GM21619 (cell line): ENCODE measurements at regions not wholly inside any gene's neighbourhood (a gene's known extent, or its start where the extent isn't known, plus 50 kb on each side); places are given as distances from the start of the nearest gene placed in this dataset.
A peak's percentile ranks its signal among the peaks of the same experiment; 100 is the strongest.
"Not testable (repeated sequence)": the region's sequence is repeated elsewhere in the genome, so short reads cannot be mapped to it uniquely, and the experiment has no call there.

ENCODE experiments used
- ATAC-seq: cut with Tn5 transposase; IDR thresholded peaks from one replicate; pipeline ENCODE4 v1.9.1; 2021; ENCODE audit not compliant: unreplicated experiment

GRCh38 chrX:42175843-42176242, 252.5 kb upstream of the CASK start:
- no peak for ATAC-seq

GRCh38 chrX:42157923-42158322, 234.6 kb upstream of the CASK start:
- not testable (repeated sequence) for ATAC-seq

GRCh38 chrX:42151808-42152207, 228.5 kb upstream of the CASK start:
- ATAC-seq: no peak

GRCh38 chrX:42149765-42150164, 226.4 kb upstream of the CASK start:
- ATAC-seq: no peak

- ATAC-seq: no peak
These were observed 225.9 kb upstream of the CASK start for GRCh38 chrX:42149281-42149680.

- no peak for ATAC-seq
These were observed 220.7 kb upstream of the CASK start for GRCh38 chrX:42143866-42144592.

- no peak for ATAC-seq
These were observed 217.0 kb upstream of the CASK start for GRCh38 chrX:42140320-42140719.

GRCh38 chrX:42135583-42136228, 212.4 kb upstream of the CASK start:
- ATAC-seq: no peak

- ATAC-seq: no peak
These were observed 208.5 kb upstream of the CASK start for GRCh38 chrX:42131856-42132255.

GRCh38 chrX:42129022-42129940, 205.9 kb upstream of the CASK start:
- ATAC-seq: no peak

- no peak for ATAC-seq
These were observed 205.2 kb upstream of the CASK start for GRCh38 chrX:42128587-42128986.

- ATAC-seq: no peak
These were observed 204.7 kb upstream of the CASK start for GRCh38 chrX:42128020-42128419.

- no peak for ATAC-seq
These were observed 204.2 kb upstream of the CASK start for GRCh38 chrX:42127563-42127962.

- no peak for ATAC-seq
These were observed 200.0 kb upstream of the CASK start for GRCh38 chrX:42123369-42123768.

- no peak for ATAC-seq
These were observed 195.7 kb upstream of the CASK start for GRCh38 chrX:42119076-42119475.

- ATAC-seq: peak; percentile 80
These were observed 194.0 kb upstream of the CASK start for GRCh38 chrX:42117318-42117717.

GRCh38 chrX:42109428-42109827, 186.1 kb upstream of the CASK start:
- ATAC-seq: no peak

- peak; percentile 76 for ATAC-seq
These were observed 184.4 kb upstream of the CASK start for GRCh38 chrX:42107495-42108488.

GRCh38 chrX:42106556-42106955, 183.2 kb upstream of the CASK start:
- no peak for ATAC-seq

- ATAC-seq: no peak
These were observed 179.4 kb upstream of the CASK start for GRCh38 chrX:42102586-42103282.
